HepG2 (cell line): ENCODE measurements at regions not wholly inside any gene's neighbourhood (a gene's known extent, or its start where the extent isn't known, plus 50 kb on each side); places are given as distances from the start of the nearest gene placed in this dataset.

ENCODE experiments used
- ATAC-seq: fragments of 200-7000 bp; cut with Tn5 transposase; 3 replicates; pipeline ENCODE4 v1.9.1; 2020; ENCODE audit warnings: mild to moderate bottlenecking, moderate library complexity
- BruUV-seq: library from RNA; stranded (reverse); fragments of 400-500 nt; replicated peaks from 2 replicates; lab custom pipeline; 2021; lab: Mats Ljungman, UMichigan
- CTCF ChIA-PET: fragments of 300-600 bp; formaldehyde crosslinking; extraction: SDS; loops from one replicate; lab custom pipeline; 2021; ENCODE audit warnings: low total read pairs, inconsistent platforms, low intra/inter-chr PET ratio; lab: Yijun Ruan, JAX
- POLR2A ChIA-PET: fragments of 350-600 bp; sonication (Branson Sonifier 250); formaldehyde crosslinking; loops from one replicate; lab custom pipeline; 2020; ENCODE audit warnings: antibody characterized with exemption, inconsistent platforms; lab: Yijun Ruan, JAX
- DNase-seq: peaks from one replicate; pipeline ENCODE4 v3.0.0-alpha.2; 2015; ENCODE audit warnings: low spot score
- FAIRE-seq: peaks from 3 replicates; lab custom pipeline; 2011; peaks lifted over from hg19 to GRCh38; lab: Jason Lieb, UNC
- H2AFZ ChIP-seq: one replicate; pipeline ENCODE4 v1.6.1; 2011; ENCODE audit warnings: low read length, inconsistent platforms
- H3K27ac ChIP-seq: fragments of 300-600 bp; 3 replicates; pipeline ENCODE4 v1.8.0; 2011; ENCODE audit warnings: mixed run types, mild to moderate bottlenecking, mixed read lengths, low read length, inconsistent platforms; ENCODE audit not compliant: insufficient read depth; ENCODE audit errors: extremely low read length
- H3K27me3 ChIP-seq, 2 experiments: fragments of 200-600 bp in 1 of 2; 2 replicates in 1 of 2; 3 replicates in 1 of 2; pipeline versions ENCODE4 v1.6.0 to v1.8.0; 2011; ENCODE audit warnings: low read length in 2 of 2, mild to moderate bottlenecking in 2 of 2, moderate library complexity in 2 of 2, inconsistent platforms in 1 of 2; ENCODE audit not compliant: insufficient read depth in 2 of 2, control insufficient read depth in 1 of 2
- H3K36me3 ChIP-seq, 2 experiments: fragments of 200-600 bp in 1 of 2; replicated peaks in 1 of 2; 2 replicates in 1 of 2; 3 replicates in 1 of 2; pipeline versions ENCODE4 v1.5.1 to v1.8.0; 2011; ENCODE audit warnings: low read length in 2 of 2, inconsistent platforms in 1 of 2; ENCODE audit not compliant: insufficient read depth in 2 of 2, control insufficient read depth in 1 of 2
- H3K4me1 ChIP-seq: 2 replicates; pipeline ENCODE4 v1.5.1; 2012; ENCODE audit warnings: low read length, inconsistent platforms; ENCODE audit not compliant: insufficient read depth
- H3K4me2 ChIP-seq: 2 replicates; pipeline ENCODE4 v1.6.0; 2011; ENCODE audit warnings: low read depth, low read length, inconsistent platforms
- H3K4me3 ChIP-seq, 3 experiments: fragments of 200-600 bp in 1 of 3; sonication (generic), shearing (Covaris generic) in 1 of 3; replicated peaks in 1 of 3; 2 replicates each; pipeline ENCODE4 v1.5.1; 2011 to 2016; ENCODE audit warnings: low read length in 3 of 3, inconsistent platforms in 2 of 3, low read depth in 2 of 3, mild to moderate bottlenecking in 2 of 3, control low read depth in 1 of 3, mixed read lengths in 1 of 3; ENCODE audit not compliant: insufficient read depth in 1 of 3
- H3K79me2 ChIP-seq: one replicate; pipeline ENCODE4 v1.6.1; 2011; ENCODE audit warnings: low read length, inconsistent platforms; ENCODE audit not compliant: insufficient read depth
- H3K9ac ChIP-seq: 2 replicates; pipeline ENCODE4 v1.6.0; 2011; ENCODE audit warnings: mild to moderate bottlenecking, low read depth, low read length, inconsistent platforms; ENCODE audit not compliant: insufficient read depth
- H3K9me3 ChIP-seq: 2 replicates; pipeline ENCODE4 v1.5.1; 2012; ENCODE audit warnings: mild to moderate bottlenecking, low read length
- H4K20me1 ChIP-seq: 2 replicates; pipeline ENCODE4 v1.6.0; 2011; ENCODE audit warnings: inconsistent platforms, mild to moderate bottlenecking, low read length, moderate library complexity; ENCODE audit not compliant: insufficient read depth
- CBFB ChIP-seq: sonication (generic); formaldehyde crosslinking; IDR thresholded peaks from 2 replicates; pipeline ENCODE4 v1.4.0; 2020; ENCODE audit warnings: missing genetic modification reagents
- CENPT ChIP-seq: sonication (generic); formaldehyde crosslinking; IDR thresholded peaks from 2 replicates; pipeline ENCODE4 v1.8.0; 2022; ENCODE audit warnings: low read depth, mild to moderate bottlenecking, moderate library complexity, missing genetic modification reagents
- FOXP1 ChIP-seq, 2 experiments: fragments of 450-650 bp in 1 of 2; IDR thresholded peaks; 2 replicates each; pipeline ENCODE4 v1.6.1; 2017 to 2018; ENCODE audit warnings: antibody characterized with exemption in 1 of 2
- HNRNPLL ChIP-seq: fragments of 200-400 bp; formaldehyde crosslinking; IDR thresholded peaks from 2 replicates; pipeline ENCODE4 v1.6.1; 2017; ENCODE audit warnings: mild to moderate bottlenecking, low read depth, low read length; ENCODE audit not compliant: poor library complexity, severe bottlenecking
- KDM5A ChIP-seq: fragments of 200-600 bp; sonication (generic); IDR thresholded peaks from 2 replicates; pipeline ENCODE4 v1.7.0; 2018; ENCODE audit warnings: antibody characterized with exemption, mild to moderate bottlenecking, low read length, borderline replicate concordance
- POGZ ChIP-seq: sonication (generic); formaldehyde crosslinking; IDR thresholded peaks from 2 replicates; pipeline ENCODE4 v1.4.0; 2020; ENCODE audit warnings: mild to moderate bottlenecking, missing genetic modification reagents
- ZBTB7B ChIP-seq: sonication (generic); formaldehyde crosslinking; IDR thresholded peaks from 2 replicates; pipeline ENCODE4 v1.4.0; 2020; ENCODE audit warnings: missing genetic modification reagents
- ZFP62 ChIP-seq: sonication (generic); formaldehyde crosslinking; IDR thresholded peaks from 2 replicates; pipeline ENCODE4 v1.4.0; 2020; ENCODE audit warnings: missing genetic modification reagents
- WGBS: methylation state at CpG from one replicate; pipeline ENCODE4 v1.1.6; 2017; ENCODE audit warnings: low lambda C conversion rate; 5-methylcytosine and 5-hydroxymethylcytosine counted together
- in situ Hi-C: cut with HindIII; loops from 2 replicates; pipeline ENCODE4 v1.10.0; 2017; ENCODE audit warnings: low pct_unique_long_range_greater_than_20kb; ENCODE audit not compliant: extremely low pct_ligation_motif_present
- intact Hi-C: fragments of 100-400 bp; cut with micrococcal nuclease; formaldehyde crosslinking; loops from one replicate; pipeline ENCODE4 v1.10.0; 2022; ENCODE audit not compliant: unreplicated experiment
- TF ChIP-seq, protein P1 (sequence below): sonication (generic); formaldehyde crosslinking; conservative IDR thresholded peaks from 2 replicates; pipeline ENCODE4 v1.8.0; 2022; ENCODE audit warnings: low read depth, missing genetic modification reagents
- TF ChIP-seq, protein P2 (sequence below): sonication (generic); formaldehyde crosslinking; IDR thresholded peaks from 2 replicates; pipeline ENCODE4 v1.4.0; 2020; ENCODE audit warnings: missing genetic modification reagents
- TF ChIP-seq, protein P3 (sequence below): sonication (generic); formaldehyde crosslinking; conservative IDR thresholded peaks from 2 replicates; pipeline ENCODE4 v1.8.0; 2022; ENCODE audit warnings: missing genetic modification reagents

DNA sequence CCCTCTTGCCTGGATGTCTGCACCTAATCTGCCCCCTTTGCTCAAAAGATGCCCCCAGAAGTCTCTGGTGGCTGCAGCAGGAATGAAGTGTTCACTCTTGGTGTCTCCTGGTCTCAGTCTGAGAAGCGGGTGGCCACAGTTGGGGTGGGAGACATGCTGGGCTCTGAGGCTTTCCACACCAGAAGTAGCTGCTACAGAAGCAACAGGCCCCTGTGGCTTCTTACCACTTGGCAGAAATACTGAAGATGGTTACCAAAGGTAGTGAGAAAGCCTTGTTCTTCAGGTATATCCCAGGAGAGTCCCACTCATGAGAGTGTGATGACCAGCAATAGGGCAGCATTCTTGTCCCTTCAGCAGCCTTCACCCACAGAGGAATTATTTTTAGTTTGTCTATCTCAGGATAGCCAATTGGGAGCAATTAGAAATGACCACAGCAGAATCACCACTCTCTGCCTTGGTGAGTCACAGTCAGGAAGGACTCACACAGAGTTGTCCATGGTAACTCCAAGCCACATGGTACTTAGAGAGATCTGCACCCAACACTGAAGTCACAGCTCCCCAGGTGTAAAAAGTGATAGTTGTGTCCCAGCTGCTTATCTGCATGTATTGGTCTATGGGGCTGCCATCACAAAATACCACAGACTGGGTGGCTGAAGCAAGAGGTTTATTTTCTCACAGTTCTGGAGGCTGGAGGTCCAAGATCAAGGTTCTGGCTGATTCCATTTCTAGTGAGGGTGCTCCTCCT is 169.8 kb upstream of the ID2 start (continued):
- TF ChIP-seq, protein P1, sequence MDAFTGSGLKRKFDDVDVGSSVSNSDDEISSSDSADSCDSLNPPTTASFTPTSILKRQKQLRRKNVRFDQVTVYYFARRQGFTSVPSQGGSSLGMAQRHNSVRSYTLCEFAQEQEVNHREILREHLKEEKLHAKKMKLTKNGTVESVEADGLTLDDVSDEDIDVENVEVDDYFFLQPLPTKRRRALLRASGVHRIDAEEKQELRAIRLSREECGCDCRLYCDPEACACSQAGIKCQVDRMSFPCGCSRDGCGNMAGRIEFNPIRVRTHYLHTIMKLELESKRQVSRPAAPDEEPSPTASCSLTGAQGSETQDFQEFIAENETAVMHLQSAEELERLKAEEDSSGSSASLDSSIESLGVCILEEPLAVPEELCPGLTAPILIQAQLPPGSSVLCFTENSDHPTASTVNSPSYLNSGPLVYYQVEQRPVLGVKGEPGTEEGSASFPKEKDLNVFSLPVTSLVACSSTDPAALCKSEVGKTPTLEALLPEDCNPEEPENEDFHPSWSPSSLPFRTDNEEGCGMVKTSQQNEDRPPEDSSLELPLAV (CRISPR knock-in tag) = no peak
- TF ChIP-seq, protein P2, sequence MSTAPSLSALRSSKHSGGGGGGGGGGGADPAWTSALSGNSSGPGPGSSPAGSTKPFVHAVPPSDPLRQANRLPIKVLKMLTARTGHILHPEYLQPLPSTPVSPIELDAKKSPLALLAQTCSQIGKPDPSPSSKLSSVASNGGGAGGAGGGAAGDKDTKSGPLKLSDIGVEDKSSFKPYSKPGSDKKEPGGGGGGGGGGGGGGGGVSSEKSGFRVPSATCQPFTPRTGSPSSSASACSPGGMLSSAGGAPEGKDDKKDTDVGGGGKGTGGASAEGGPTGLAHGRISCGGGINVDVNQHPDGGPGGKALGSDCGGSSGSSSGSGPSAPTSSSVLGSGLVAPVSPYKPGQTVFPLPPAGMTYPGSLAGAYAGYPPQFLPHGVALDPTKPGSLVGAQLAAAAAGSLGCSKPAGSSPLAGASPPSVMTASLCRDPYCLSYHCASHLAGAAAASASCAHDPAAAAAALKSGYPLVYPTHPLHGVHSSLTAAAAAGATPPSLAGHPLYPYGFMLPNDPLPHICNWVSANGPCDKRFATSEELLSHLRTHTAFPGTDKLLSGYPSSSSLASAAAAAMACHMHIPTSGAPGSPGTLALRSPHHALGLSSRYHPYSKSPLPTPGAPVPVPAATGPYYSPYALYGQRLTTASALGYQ (CRISPR knock-in tag) = no peak
- TF ChIP-seq POGZ (CRISPR knock-in tag) = no peak

DNA sequence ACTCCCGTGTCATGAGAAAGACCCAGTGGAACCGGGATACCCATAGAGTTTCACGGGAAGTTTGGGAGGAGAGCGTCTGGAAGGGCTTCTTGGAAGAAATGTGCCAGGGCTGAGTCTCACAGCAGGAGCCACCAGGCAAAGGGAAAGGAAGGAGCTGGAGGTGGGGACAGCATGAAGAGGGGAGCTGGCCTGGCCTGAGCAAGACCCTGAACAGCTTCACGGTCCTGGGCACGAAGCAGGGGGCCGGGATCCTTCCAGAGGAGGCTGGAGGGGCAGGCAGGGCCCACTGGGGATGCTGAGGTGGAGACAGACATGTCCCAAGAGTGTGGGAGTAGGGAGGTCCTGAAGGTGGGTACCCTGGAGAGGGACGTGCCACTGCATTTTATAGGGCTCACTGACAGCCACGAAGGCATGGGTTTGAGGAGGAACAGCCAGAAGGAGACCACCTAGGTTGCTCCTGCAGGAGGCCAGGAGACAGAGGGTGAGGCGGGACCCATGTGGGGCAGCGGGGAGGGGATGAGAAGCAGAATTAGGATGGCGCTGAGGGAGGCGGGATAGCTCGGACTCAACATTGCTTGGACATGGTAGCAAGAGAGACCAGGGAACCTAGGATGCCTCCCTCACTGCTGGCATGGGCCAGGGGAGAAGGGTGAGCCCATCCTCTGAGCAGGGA is 168.1 kb upstream of the ID2 start:
- WGBS = 43% methylated on average over 14 of the region's 14 CpGs
- DNase-seq (no peak), FAIRE-seq (no peak), ATAC-seq (no peak)
- ChIA-PET CTCF (no interaction called here), POLR2A (no interaction called here)
- Histone ChIP-seq H3K36me3 (no peaks in the 10 kb centered on the region), H3K4me2 (no peak overlapping the region), H3K4me1 (no peaks in the 10 kb centered on the region), H3K4me3 (no peak overlapping the region), H3K79me2 (no peaks in the 10 kb centered on the region), H3K9me3 (no peaks in the 10 kb centered on the region), H2AFZ (no peak overlapping the region), H4K20me1 (no peaks in the 10 kb centered on the region), H3K27ac (no peak overlapping the region), H3K27me3 (peaks cover 6 to 47% of the 10 kb centered on the region in 2 experiments; a peak in 3 of 5 replicates), H3K9ac (no peak overlapping the region)
- no TSS peak for BruUV-seq
- in situ Hi-C loops = no loop called here
- intact Hi-C loops = no loop called here
- TF ChIP-seq FOXP1 (IDR thresholded peaks at IDR 0.05) (no peak), FOXP1 (CRISPR knock-in tag; IDR thresholded peaks at IDR 0.05) (no peak), CBFB (CRISPR knock-in tag) (no peak), ZFP62 (CRISPR knock-in tag) (no peak), CENPT (CRISPR knock-in tag) (no peak), KDM5A (no peak), ZBTB7B (CRISPR knock-in tag) (no peak), HNRNPLL (no peak)
- TF ChIP-seq, protein P3, sequence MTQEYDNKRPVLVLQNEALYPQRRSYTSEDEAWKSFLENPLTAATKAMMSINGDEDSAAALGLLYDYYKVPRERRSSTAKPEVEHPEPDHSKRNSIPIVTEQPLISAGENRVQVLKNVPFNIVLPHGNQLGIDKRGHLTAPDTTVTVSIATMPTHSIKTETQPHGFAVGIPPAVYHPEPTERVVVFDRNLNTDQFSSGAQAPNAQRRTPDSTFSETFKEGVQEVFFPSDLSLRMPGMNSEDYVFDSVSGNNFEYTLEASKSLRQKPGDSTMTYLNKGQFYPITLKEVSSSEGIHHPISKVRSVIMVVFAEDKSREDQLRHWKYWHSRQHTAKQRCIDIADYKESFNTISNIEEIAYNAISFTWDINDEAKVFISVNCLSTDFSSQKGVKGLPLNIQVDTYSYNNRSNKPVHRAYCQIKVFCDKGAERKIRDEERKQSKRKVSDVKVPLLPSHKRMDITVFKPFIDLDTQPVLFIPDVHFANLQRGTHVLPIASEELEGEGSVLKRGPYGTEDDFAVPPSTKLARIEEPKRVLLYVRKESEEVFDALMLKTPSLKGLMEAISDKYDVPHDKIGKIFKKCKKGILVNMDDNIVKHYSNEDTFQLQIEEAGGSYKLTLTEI = no peak
